Panc1 (cell line): ENCODE measurements at regions not wholly inside any gene's neighbourhood (a gene's known extent, or its start where the extent isn't known, plus 50 kb on each side); places are given as distances from the start of the nearest gene placed in this dataset.

Source experiments
- ATAC-seq: fragments of 200-7000 bp; cut with Tn5 transposase; 2 replicates; pipeline ENCODE4 v1.9.1; 2020; ENCODE audit warnings: mild to moderate bottlenecking, moderate library complexity
- BruUV-seq: library from RNA; stranded (reverse); fragments of 400-500 nt; replicated peaks from 2 replicates; lab custom pipeline; 2021; lab: Mats Ljungman, UMichigan
- CTCF ChIA-PET: fragments of 300-600 bp; sonication (Branson Sonifier 250); formaldehyde crosslinking; loops from one replicate; lab custom pipeline; 2022; ENCODE audit warnings: antibody characterized with exemption; lab: Charles Lee
- POLR2A ChIA-PET: fragments of 300-600 bp; sonication (Branson Sonifier 250); formaldehyde crosslinking; loops from one replicate; lab custom pipeline; 2022; ENCODE audit warnings: antibody characterized with exemption; lab: Charles Lee
- DNase-seq: peaks from one replicate; pipeline ENCODE4 v3.0.0-alpha.2; 2010; ENCODE audit warnings: low read depth, low spot score
- H3K27ac ChIP-seq: 2 replicates; pipeline ENCODE4 v1.5.1; 2011; ENCODE audit warnings: mild to moderate bottlenecking, low read length, inconsistent platforms
- H3K27me3 ChIP-seq: fragments of 200-500 bp; sonication (Bioruptor generic); 2 replicates; pipeline ENCODE4 v1.6.0; 2014; ENCODE audit warnings: low read length, inconsistent platforms; ENCODE audit not compliant: control insufficient read depth, insufficient read depth
- H3K36me3 ChIP-seq: fragments of 200-500 bp; sonication (Bioruptor generic); 2 replicates; pipeline ENCODE4 v1.5.1; 2014; ENCODE audit warnings: inconsistent platforms, mild to moderate bottlenecking, low read length, moderate library complexity; ENCODE audit not compliant: control insufficient read depth, insufficient read depth
- H3K4me1 ChIP-seq: 2 replicates; pipeline ENCODE4 v1.5.1; 2011; ENCODE audit warnings: inconsistent platforms, mild to moderate bottlenecking, low read length, moderate library complexity; ENCODE audit not compliant: control insufficient read depth, insufficient read depth
- H3K4me3 ChIP-seq, 2 experiments: 2 replicates each; pipeline ENCODE4 v1.5.1; 2011 to 2012; ENCODE audit warnings: low read depth in 2 of 2, low read length in 2 of 2, mild to moderate bottlenecking in 2 of 2, inconsistent platforms in 1 of 2, moderate library complexity in 1 of 2
- H3K9me3 ChIP-seq: fragments of 200-500 bp; sonication (Bioruptor generic); 2 replicates; pipeline ENCODE4 v1.5.1; 2014; ENCODE audit warnings: low read depth, mild to moderate bottlenecking, inconsistent platforms, low read length, moderate library complexity; ENCODE audit not compliant: control insufficient read depth, insufficient read depth
- CTCF ChIP-seq: fragments of 450-650 bp; IDR thresholded peaks from 2 replicates; pipeline ENCODE4 v1.5.1; 2017; ENCODE audit warnings: mild to moderate bottlenecking
- POLR2AphosphoS5 ChIP-seq: IDR thresholded peaks from 2 replicates; pipeline ENCODE4 v1.6.1; 2012; ENCODE audit warnings: mild to moderate bottlenecking, low read depth, low read length, moderate library complexity
- REST ChIP-seq, 2 experiments: IDR thresholded peaks; 2 replicates each; pipeline ENCODE4 v1.6.1; 2011 to 2012; ENCODE audit warnings: low read depth in 2 of 2, control low read depth in 1 of 2, low read length in 1 of 2, mild to moderate bottlenecking in 1 of 2, moderate library complexity in 1 of 2; ENCODE audit not compliant: insufficient read depth in 1 of 2
- SIN3A ChIP-seq: IDR thresholded peaks from 2 replicates; pipeline ENCODE4 v1.6.1; 2012; ENCODE audit warnings: low read depth, mild to moderate bottlenecking, low read length, moderate library complexity, borderline replicate concordance; ENCODE audit not compliant: insufficient read depth
- TCF7L2 ChIP-seq: IDR thresholded peaks from 2 replicates; pipeline ENCODE4 v1.6.1; 2011; ENCODE audit warnings: mild to moderate bottlenecking, low read depth, low read length, inconsistent platforms
- in situ Hi-C: cut with HindIII; loops from 2 replicates; pipeline ENCODE4 v1.10.0; 2016; ENCODE audit warnings: low sequenced_read_pairs, low pct_unique_long_range_greater_than_20kb
- intact Hi-C: fragments of 100-400 bp; cut with micrococcal nuclease; formaldehyde crosslinking; loops from one replicate; pipeline ENCODE4 v1.10.0; 2022; ENCODE audit not compliant: unreplicated experiment

- Histone ChIP-seq H3K9me3 (no peaks in the 10 kb centered on the region), H3K27me3 (no peaks in the 10 kb centered on the region), H3K4me1 (no peaks in the 10 kb centered on the region), H3K4me3 (no peak overlapping the region), H3K27ac (no peak overlapping the region), H3K36me3 (no peaks in the 10 kb centered on the region)
- in situ Hi-C loops (no loop called here), intact Hi-C loops (no loop called here)
- POLR2A ChIA-PET = no interaction called here
- ATAC-seq = no peak
- no TSS peak for BruUV-seq
- no peak for DNase-seq
- CTCF ChIA-PET = no interaction called here
- TF ChIP-seq CTCF = no peak
- TF ChIP-seq REST (IDR thresholded peaks at IDR 0.05; ENCODE audit: insufficient read depth in 1 of 2, low read depth in 2 of 2, low read length in 1 of 2) = no peak
- no peak for TF ChIP-seq TCF7L2
- TF ChIP-seq POLR2AphosphoS5 = no peak
- TF ChIP-seq SIN3A = no peak
Measured at GRCh38 chr12:43237238-43237879, 314.6 kb downstream of the ADAMTS20 start.

GRCh38 chr12:43235721-43236120, 316.3 kb downstream of the ADAMTS20 start:
- DNase-seq (no peak), ATAC-seq (no peak)
- Histone ChIP-seq H3K27ac (no peak overlapping the region), H3K4me3 (no peak overlapping the region), H3K36me3 (no peaks in the 10 kb centered on the region), H3K27me3 (no peaks in the 10 kb centered on the region), H3K9me3 (no peaks in the 10 kb centered on the region), H3K4me1 (no peaks in the 10 kb centered on the region)
- BruUV-seq = no TSS peak
- TF ChIP-seq REST (IDR thresholded peaks at IDR 0.05; ENCODE audit: insufficient read depth in 1 of 2, low read depth in 2 of 2, low read length in 1 of 2) (no peak), TCF7L2 (no peak), CTCF (no peak), SIN3A (no peak), POLR2AphosphoS5 (no peak)
- ChIA-PET POLR2A (no interaction called here), CTCF (no interaction called here)
- intact Hi-C loops = no loop called here
- in situ Hi-C loops = no loop called here
